ENCODE measurements at regions not wholly inside any gene's neighbourhood (a gene's known extent, or its start where the extent isn't known, plus 50 kb on each side); places are given as distances from the start of the nearest gene placed in this dataset.

DNA sequence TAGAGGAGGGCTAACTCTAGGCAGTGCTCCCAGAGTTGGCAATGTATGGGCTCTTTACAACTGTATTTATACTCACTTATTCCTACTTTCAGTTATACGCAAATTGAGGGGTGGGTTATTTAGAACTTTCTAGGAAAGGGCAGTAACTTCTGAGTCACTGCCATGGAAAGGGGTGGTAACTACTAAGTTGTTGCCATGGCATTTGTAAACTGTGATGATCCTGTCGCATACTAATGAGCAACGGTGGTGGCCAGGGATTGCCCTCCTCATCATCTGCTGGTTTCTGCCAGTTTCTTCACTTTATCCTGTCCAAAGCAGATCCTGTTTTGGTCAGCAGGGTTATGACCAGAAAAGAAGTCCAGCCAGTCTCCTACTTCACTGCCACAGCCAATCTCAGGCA lies 95.5 kb upstream of the PTPRT start:
- H3K9me3 ChIP-seq (ENCODE audit: control extremely low read depth in 1 of 3, control insufficient read depth in 2 of 3, insufficient read depth in 1 of 3, low read length in 2 of 3), result no peaks in the 10 kb centered on the region
- H2AFZ ChIP-seq (ENCODE audit: insufficient read depth, low read depth, low read length, poor library complexity, severe bottlenecking), result no peak overlapping the region
- H3K36me3 ChIP-seq (replicated peaks in 1 of 2; ENCODE audit: control extremely low read depth in 1 of 2, control insufficient read depth in 1 of 2, extremely low read depth in 1 of 2, insufficient read depth in 2 of 2, low read length in 1 of 2), result no peaks in the 10 kb centered on the region
- Mint-ChIP-seq H3K4me1 (no peaks in the 10 kb centered on the region), H3K9me3 (ENCODE audit: insufficient read depth) (no peaks in the 10 kb centered on the region), H3K27ac (no peak overlapping the region), H3K4me3 (no peak overlapping the region), H3K27me3 (peaks cover 21% of the 10 kb centered on the region)
- intact Hi-C loops (cut with micrococcal nuclease), result no loop called here
- ChIA-PET CTCF (no interaction called here), POLR2A (no interaction called here)
- H3K79me2 ChIP-seq (ENCODE audit: control insufficient read depth, insufficient read depth, low read length), result no peaks in the 10 kb centered on the region
- H3K4me3 ChIP-seq (ENCODE audit: control extremely low read depth in 1 of 5, extremely low read depth in 1 of 5, insufficient read depth in 1 of 5, low read depth in 2 of 5, low read length in 4 of 5), result no peak overlapping the region
- no peak for TF ChIP-seq EZH2 (IDR thresholded peaks at IDR 0.05; ENCODE audit: borderline replicate concordance, insufficient read depth, low read depth, low read length, poor library complexity, severe bottlenecking)
- TF ChIP-seq, protein P1, sequence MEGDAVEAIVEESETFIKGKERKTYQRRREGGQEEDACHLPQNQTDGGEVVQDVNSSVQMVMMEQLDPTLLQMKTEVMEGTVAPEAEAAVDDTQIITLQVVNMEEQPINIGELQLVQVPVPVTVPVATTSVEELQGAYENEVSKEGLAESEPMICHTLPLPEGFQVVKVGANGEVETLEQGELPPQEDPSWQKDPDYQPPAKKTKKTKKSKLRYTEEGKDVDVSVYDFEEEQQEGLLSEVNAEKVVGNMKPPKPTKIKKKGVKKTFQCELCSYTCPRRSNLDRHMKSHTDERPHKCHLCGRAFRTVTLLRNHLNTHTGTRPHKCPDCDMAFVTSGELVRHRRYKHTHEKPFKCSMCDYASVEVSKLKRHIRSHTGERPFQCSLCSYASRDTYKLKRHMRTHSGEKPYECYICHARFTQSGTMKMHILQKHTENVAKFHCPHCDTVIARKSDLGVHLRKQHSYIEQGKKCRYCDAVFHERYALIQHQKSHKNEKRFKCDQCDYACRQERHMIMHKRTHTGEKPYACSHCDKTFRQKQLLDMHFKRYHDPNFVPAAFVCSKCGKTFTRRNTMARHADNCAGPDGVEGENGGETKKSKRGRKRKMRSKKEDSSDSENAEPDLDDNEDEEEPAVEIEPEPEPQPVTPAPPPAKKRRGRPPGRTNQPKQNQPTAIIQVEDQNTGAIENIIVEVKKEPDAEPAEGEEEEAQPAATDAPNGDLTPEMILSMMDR (IDR thresholded peaks at IDR 0.05), result no peak
- peaks cover 0 to 3% (median 0%) of the 10 kb centered on the region in 4 experiments for H3K27me3 ChIP-seq (replicated peaks in 1 of 4; ENCODE audit: control extremely low read depth in 1 of 4, control insufficient read depth in 3 of 4, insufficient read depth in 4 of 4, low read length in 3 of 4)
- H3K4me2 ChIP-seq (replicated peaks; ENCODE audit: low read depth, low read length, poor library complexity, severe bottlenecking), result no peak overlapping the region
- H3K27ac ChIP-seq (ENCODE audit: low read length in 2 of 2), result no peak overlapping the region
- DNase-seq, result no peak
- no peak for ATAC-seq (ENCODE audit: low read depth)
- H4K20me1 ChIP-seq (ENCODE audit: control insufficient read depth, insufficient read depth, low read length, poor library complexity, severe bottlenecking), result no peaks in the 10 kb centered on the region
- no peak overlapping the region for H3K9ac ChIP-seq (ENCODE audit: low read length)
- no peaks in the 10 kb centered on the region for H3K4me1 ChIP-seq (ENCODE audit: control insufficient read depth in 2 of 2, insufficient read depth in 2 of 2, low read length in 2 of 2)
- 94% methylated on average over 2 of the region's 3 CpGs for WGBS (ENCODE audit: insufficient coverage)

DNA sequence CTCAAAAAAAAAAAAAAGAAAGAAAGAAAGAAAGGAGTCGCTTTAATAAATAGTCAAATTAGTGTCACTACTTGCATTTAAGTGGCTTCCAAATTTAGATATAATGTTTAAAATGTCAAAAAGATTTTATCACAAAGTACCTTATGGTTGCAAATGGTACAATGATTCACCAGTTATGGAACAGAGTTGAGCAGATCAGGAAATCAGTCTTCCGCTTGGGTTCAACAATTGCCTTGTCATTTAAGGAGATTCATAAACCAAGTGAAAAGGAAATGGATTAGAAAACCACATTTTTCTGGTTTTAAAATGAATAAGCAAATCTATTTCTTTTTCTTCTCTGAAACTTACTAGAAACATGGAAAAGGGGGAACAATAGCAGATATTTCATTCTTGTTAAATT lies 94.8 kb upstream of the PTPRT start:
- TF ChIP-seq EZH2 (IDR thresholded peaks at IDR 0.05; ENCODE audit: borderline replicate concordance, insufficient read depth, low read depth, low read length, poor library complexity, severe bottlenecking), result no peak
- TF ChIP-seq, protein P1 (IDR thresholded peaks at IDR 0.05), result no peak
- WGBS (ENCODE audit: insufficient coverage), result no CpG with 5 or more reads among the region's 2 CpGs
- H3K79me2 ChIP-seq (ENCODE audit: control insufficient read depth, insufficient read depth, low read length), result no peaks in the 10 kb centered on the region
- ATAC-seq (ENCODE audit: low read depth), result no peak
- no peaks in the 10 kb centered on the region for H3K9me3 Mint-ChIP-seq (ENCODE audit: insufficient read depth)
- H3K4me1 Mint-ChIP-seq, result no peaks in the 10 kb centered on the region
- ChIA-PET CTCF (no interaction called here), POLR2A (no interaction called here)
- H4K20me1 ChIP-seq (ENCODE audit: control insufficient read depth, insufficient read depth, low read length, poor library complexity, severe bottlenecking), result no peaks in the 10 kb centered on the region
- no peak overlapping the region for H3K27ac ChIP-seq (ENCODE audit: low read length in 2 of 2)
- no peaks in the 10 kb centered on the region for H3K9me3 ChIP-seq (ENCODE audit: control extremely low read depth in 1 of 3, control insufficient read depth in 2 of 3, insufficient read depth in 1 of 3, low read length in 2 of 3)
- no peak overlapping the region for H3K4me3 Mint-ChIP-seq
- peaks cover 0 to 3% (median 0%) of the 10 kb centered on the region in 4 experiments for H3K27me3 ChIP-seq (replicated peaks in 1 of 4; ENCODE audit: control extremely low read depth in 1 of 4, control insufficient read depth in 3 of 4, insufficient read depth in 4 of 4, low read length in 3 of 4)
- no peak overlapping the region for H2AFZ ChIP-seq (ENCODE audit: insufficient read depth, low read depth, low read length, poor library complexity, severe bottlenecking)
- peaks cover 21% of the 10 kb centered on the region for H3K27me3 Mint-ChIP-seq
- H3K9ac ChIP-seq (ENCODE audit: low read length), result no peak overlapping the region
- intact Hi-C loops (cut with micrococcal nuclease), result no loop called here
- DNase-seq, result no peak
- no peak overlapping the region for H3K27ac Mint-ChIP-seq
- H3K36me3 ChIP-seq (replicated peaks in 1 of 2; ENCODE audit: control extremely low read depth in 1 of 2, control insufficient read depth in 1 of 2, extremely low read depth in 1 of 2, insufficient read depth in 2 of 2, low read length in 1 of 2), result no peaks in the 10 kb centered on the region
- H3K4me1 ChIP-seq (ENCODE audit: control insufficient read depth in 2 of 2, insufficient read depth in 2 of 2, low read length in 2 of 2), result no peaks in the 10 kb centered on the region
- H3K4me3 ChIP-seq (ENCODE audit: control extremely low read depth in 1 of 5, extremely low read depth in 1 of 5, insufficient read depth in 1 of 5, low read depth in 2 of 5, low read length in 4 of 5), result no peak overlapping the region
- H3K4me2 ChIP-seq (replicated peaks; ENCODE audit: low read depth, low read length, poor library complexity, severe bottlenecking), result no peak overlapping the region

Measured in B cell (primary cell).